HG02610 (cell line): ENCODE measurements at regions not wholly inside any gene's neighbourhood (a gene's known extent, or its start where the extent isn't known, plus 50 kb on each side); places are given as distances from the start of the nearest gene placed in this dataset.
"Not testable (repeated sequence)": the region's sequence is repeated elsewhere in the genome, so short reads cannot be mapped to it uniquely, and the experiment has no call there.

ENCODE experiments used
- ATAC-seq: cut with Tn5 transposase; IDR thresholded peaks from one replicate; pipeline ENCODE4 v1.9.1; 2021; ENCODE audit warnings: mild to moderate bottlenecking, moderate library complexity; ENCODE audit not compliant: unreplicated experiment

DNA sequence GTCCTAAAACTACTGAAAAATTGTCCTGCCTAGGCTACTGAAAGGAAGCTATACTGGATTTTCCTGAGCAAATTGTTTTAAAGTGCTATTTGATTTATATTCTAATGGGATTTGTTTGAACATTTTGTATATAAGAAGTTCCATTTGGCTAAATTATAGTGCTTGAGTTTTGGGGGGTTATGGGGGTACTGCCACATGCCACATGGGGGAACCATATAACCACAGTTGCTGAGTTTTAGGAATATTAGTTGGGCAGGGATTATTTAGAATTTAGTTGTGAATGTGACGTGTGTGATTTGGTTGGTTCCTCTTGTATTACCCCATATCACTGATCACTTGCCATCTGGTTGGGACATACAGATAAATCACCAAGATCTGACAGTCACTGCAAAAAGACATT, 224.5 kb upstream of the TAPT1 start:
- ATAC-seq = no peak

DNA sequence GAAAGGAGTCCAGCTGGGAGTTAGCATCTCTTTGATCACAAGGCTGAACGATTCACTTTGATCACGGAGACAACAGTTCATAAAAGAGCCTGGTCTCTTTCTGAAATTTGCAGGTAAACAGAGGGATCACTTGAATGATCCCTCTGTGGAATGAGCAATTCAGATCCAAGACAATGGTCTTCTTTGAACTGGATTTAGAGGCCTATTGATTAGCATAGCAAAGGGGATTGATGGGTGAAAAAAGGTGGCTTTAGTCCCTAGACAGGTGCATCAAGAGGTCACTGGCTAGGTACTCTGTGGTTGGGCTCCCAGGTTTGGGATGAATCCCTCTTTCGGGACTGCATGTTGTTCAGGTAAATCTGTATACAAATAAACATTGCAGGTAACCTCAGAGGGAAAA, 223.8 kb upstream of the TAPT1 start:
- ATAC-seq = no peak

DNA sequence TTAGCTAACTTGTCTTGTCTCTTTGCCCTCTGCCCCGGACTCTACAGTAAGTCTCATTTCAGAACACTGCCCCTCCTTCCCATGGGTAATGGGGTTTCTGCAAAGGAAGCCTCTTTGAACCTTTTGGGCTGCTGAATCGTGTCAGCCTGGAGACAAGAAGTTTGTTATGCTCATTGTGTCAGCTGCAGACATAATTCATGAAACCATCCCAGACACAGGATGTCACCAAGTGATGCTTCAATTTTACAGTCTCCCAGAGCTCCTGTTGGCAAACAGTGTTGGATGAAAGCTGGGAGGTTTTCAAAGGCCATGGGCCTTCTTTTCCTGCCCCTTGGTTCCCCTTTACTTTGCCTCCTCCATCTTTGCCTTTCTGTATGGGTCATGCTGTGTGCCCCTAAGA, 223.1 kb upstream of the TAPT1 start:
- ATAC-seq = no peak

DNA sequence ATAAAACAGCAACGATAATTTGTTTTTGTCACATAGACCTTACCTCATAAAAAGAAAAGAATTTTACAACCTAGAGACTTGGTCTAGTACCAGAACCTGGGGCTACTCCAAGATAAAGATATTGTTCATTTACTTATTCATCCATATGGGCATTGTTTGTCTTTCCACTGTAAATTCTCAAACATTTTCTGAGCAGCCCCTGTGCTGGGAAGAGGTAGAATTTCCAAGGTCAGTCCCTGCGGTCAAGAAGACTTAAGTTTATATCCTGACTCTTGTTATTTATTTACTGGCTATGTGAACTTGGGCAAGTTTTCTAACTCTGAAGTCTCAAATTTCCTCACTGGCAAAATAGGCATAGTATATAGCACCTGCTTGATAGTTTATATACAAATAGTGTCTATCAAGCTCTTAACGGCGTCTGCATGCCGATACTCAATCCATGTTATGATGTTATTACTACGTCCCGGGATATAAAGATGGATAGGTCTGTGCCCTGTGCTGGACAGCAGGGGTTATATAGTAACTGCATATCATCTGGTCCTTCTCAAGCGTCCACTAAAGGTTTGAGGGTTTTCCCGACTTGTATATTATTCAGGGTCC, 222.1 kb upstream of the TAPT1 start:
- ATAC-seq = no peak

DNA sequence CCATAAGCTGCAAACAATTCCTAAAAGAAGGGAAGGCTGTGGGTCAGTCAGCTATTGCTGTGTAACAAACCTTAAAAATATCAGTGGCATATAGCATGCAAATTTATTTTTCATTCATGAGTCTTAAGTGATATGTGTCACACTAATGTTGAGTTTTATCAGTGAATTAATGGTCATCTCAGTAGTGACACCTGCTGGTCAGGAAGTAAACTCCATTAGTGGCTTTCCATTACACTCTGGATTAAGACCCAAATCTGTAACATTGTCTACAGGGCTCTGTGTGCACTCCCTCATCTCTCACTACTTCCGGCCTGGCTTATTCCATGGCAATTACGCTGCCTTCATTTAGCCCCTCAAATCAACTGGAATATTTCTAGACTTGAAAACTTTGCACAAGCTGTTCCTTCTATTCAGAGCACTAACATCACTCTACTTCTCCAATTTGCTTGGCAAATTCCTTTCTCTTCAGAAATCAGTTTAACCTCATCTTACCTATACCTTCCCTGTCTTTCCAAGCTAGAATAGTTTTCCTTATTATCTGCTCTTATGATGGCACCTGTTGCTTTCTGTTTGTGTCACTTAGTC, 217.3 kb upstream of the TAPT1 start:
- ATAC-seq = peak; percentile 66

DNA sequence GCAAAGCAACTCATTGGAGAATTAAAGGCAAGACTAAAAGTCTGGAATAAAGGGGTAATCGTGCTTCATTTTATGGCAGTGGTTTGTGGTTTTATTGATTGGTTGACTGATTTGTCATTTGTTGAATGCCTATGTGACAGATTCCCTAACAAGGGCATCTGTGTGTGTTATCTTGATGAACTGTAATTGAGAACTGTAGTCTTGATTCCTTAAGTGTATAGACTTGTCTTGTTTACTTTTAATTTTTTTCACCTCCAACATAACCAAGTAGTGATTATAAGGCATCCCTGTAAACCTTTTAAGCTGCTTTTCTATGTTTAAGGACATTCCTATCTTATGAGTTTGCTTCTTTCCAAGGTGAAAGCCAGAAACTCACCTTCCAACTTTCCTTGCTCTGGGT, 216.0 kb upstream of the TAPT1 start:
- no peak for ATAC-seq

DNA sequence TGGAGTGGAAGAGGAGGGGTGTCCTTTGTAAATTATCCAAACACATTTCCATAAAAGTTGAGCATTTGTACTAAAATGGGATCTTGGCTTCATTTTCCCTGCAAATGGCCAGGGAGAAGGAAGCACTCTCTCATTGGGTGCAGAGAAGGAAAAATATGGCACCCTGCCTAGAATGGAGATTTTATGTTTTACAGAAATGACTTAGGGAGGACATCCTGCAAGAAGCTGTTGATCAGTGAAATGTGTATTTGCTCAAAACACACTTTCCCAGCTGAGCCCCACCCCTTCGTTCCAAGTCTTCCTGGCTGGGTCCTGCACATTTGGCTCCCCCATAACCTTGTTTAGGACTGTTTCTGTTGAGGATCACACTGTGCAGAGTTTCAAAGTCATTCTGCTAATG, 213.5 kb upstream of the TAPT1 start:
- ATAC-seq = no peak

DNA sequence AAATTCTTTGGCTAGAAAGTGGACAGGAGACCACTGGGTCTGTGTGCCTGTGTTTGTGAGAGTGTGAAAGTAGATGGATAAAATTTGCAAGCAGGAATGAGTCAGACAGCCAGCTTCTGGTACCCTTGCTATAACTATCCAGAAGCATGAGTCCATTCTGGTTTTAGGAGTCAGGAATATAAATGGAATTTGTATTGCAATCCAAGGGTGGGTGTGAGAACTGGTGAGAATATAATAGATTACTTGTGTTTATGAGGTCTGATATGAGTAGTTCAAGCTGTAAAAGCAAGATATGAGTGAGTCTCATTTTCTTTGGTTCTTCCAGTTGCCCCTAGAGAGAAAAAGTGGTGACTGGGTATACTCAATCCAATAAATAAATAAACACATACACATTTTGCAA, 212.7 kb upstream of the TAPT1 start:
- no peak for ATAC-seq

DNA sequence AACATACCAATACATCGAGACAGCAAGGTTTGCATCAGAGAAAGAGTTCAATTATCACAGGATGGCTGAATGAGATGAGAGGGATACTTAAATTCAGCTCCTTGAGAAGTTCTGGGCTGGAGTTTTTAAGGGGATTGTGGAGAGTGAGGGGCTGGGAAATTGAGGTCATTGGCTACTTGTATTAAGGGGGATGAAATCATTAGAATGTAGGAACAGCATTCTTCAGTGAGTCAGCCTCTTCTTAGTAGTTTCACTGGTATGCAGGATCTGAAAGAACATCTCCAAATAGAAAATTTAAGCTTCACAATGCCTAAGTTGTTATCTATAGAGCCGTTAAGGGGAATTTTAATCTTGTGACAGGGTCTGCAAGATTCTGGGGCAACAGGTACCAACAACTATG, 211.6 kb upstream of the TAPT1 start:
- no peak for ATAC-seq

DNA sequence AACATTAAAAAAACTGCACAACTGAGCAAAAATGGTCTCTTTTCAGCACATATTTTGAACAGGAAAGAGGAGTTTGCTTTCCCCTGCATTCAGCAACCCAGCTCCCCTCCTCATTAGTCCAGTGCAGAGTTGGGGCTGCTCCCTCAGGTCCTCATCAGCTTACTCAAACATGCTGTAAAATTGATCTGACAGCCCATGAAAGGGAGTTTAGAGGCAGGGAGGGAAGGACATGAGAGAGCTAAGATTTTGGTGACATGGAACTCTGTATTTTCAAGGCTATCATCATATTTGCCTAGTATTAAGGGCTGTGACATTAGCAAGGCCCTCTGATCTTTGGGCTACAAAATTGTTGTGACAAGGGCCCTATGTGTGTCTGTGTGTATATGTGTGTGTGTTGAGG, 205.6 kb upstream of the TAPT1 start:
- no peak for ATAC-seq

DNA sequence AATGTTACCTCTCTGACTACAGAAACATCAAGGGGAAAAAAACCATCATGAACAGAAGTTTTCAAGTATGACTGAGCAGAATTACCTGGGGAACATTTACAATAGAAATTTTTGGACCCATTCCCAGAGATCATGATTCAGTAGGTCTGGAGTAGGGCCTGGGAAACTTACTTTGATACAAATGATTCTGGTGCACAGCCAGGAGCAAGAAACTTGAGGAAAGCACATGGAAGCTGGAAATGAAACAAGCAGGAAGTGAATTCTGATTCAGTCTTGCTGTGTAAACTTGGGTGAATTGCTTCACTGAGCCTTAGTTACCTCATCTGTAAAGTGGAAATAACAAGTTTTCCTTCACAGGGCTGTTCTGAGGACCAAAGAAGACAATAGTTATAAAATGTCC, 192.5 kb upstream of the TAPT1 start:
- no peak for ATAC-seq

DNA sequence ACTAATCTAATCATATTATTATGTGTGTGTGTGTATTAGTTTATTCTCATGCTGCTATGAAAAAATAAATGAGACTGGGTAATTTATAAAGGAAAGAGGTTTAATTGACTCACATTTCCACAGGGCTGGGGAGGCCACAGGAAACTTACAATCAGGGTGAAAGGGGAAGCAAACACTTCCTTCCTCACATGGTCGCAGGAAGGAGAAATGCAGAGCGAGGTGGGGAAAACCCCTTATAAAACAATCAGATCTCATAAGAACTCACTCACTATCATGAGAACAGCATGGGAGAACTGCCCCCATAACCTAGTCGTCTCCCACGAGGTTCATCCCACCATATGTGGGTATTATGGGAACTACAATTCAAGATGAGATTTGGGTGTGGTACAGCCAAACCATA, 190.9 kb upstream of the TAPT1 start:
- no peak for ATAC-seq

DNA sequence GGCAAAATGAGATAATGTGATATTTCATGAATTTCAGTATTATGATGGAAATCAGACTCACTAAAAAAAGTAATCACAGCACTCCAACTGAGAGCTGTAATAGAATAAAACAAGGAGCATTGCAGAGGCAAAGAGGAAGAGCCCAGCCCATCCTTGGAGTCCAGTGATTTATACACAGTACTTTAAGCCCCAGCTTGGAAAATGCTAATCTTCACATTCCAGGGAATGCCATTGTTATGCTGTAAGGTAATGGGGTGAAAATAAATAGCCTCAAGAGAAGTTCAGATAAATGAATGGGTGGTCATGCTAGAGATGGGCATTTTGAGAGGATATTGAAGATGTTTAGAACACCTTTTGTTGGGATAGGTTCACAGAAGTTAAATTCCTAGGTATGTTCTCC, 190.3 kb upstream of the TAPT1 start:
- no peak for ATAC-seq

DNA sequence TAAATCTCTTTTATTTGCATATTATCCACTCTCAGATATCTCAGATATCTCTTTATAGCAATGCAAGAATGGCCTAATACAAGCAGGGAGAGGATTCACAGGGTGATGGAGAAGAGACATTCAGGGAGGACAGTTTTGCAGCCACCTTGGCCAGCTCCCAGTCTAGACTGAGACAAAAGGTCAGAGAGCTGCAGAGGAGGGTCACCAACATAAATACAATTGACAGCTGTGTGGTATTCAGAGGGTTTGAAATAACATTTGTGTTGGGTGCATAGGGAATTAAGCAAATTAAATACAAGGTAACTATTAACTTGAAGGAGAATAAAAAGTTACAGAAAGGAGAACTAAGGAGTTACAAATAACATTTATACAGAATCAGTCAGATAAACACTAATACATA, 189.5 kb upstream of the TAPT1 start:
- ATAC-seq = no peak

DNA sequence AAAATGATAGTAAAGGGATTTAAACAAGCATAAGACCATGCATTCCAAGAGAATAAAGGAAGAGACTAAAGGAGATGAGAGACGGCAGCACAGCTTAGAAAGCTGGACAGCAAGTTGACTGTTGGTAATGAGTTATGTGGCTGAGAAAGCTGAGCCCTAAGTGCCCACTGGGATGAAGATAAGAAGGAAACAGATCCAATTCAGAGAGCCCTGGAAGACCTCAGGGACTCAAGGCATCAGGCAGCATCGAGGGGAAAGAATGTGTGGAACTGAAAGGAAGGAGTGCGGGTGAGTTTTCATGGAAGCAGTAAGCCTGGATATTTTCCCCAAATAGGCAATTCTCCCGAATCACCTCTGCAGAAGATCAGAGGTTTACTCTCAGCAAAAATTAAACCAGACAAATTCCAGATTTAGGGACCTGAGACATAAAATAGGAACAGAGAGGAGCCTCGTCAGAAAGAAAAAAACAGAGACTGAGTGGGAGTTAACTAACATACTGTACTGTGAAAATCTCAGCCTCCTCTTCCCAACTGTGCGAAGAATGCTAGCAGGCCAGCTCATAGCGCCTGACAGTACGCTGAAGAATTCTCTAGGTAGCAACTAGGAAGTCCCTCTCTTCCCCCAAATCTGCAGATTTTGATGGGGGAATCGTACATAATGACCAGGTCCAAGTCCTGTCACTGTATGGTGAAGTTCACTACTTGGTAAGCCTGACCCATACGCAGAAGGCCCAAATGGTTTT, 187.7 kb upstream of the TAPT1 start:
- no peak for ATAC-seq

DNA sequence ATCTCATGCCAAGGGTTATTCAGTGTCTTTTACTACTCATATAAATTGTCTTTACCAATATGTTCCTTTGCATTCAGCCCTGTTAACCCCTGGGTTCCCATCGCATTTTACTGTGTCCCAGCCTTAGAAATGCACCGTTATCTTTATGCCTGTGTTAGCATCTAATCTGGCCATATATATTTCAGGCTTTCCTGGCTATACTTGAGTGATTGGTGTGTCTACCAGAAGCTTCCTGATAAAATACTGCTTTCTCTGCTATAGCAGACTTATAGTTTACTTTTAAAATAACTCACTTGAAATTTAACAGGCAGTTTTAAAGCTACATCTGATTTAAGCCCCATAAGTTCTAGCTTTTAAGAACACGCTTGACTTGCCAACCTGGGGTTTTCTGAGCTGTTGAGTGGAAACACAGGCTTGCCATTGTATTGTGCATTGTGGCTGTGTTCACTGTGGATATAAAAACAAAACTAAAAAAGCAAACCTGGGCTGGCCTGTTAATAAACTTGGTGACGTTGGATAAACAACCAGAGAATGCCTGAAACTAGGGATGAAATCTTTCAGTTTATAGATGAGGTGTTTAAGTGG, 185.3 kb upstream of the TAPT1 start:
- ATAC-seq = no peak

DNA sequence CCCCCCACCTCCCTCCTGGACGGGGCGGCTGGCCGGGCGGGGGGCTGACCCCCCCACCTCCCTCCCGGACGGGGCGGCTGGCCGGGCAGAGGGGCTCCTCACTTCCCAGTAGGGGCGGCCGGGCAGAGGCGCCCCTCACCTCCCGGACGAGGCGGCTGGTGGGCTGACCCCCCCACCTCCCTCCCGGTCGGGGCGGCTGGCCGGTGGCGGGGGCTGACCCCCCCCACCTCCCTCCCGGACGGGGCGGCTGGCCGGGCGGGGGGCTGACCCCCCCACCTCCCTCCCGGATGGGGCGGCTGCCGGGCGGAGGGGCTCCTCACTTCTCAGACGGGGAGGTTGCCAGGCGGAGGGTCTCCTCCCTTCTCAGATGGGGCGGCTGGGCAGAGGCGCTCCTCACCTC, 166.9 kb upstream of the TAPT1 start:
- not testable (repeated sequence) for ATAC-seq

DNA sequence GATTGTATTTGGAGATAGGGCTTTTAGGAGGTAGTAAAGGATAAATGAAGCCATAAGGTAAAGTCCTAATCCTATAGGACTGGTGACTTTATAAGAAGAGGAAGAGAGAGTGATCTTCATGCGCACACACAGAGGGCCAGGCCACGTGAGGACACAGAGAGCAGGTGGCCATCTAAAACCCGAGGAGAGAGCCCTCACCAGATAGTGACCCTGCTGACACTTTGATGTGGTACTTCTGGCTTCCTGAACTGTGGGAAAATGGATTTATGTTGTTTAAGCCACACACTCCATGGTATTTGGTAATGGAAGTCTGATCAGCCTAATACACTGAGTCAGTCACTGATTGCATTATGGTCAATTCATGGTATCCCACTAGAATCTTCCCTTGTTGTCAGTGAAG, 164.9 kb upstream of the TAPT1 start:
- no peak for ATAC-seq

DNA sequence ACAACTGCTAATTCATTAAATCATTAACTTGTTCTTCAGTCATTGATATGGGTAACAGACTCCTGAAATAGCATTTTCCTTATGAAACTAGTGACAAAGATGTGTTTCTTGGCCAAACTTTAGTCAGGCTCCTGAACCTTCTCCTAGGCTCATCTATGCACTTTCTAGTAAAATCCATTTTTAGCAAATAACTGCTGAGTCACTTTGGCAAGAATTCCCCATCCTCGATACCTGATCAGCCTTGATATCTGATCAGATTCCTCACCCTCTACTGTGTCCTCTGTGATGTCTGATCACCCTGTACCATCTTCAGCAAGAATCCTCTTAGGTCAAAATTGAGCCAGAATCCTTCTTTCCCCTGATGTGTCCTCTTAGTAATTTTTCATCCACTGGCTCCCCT, 161.2 kb upstream of the TAPT1 start:
- ATAC-seq = no peak

DNA sequence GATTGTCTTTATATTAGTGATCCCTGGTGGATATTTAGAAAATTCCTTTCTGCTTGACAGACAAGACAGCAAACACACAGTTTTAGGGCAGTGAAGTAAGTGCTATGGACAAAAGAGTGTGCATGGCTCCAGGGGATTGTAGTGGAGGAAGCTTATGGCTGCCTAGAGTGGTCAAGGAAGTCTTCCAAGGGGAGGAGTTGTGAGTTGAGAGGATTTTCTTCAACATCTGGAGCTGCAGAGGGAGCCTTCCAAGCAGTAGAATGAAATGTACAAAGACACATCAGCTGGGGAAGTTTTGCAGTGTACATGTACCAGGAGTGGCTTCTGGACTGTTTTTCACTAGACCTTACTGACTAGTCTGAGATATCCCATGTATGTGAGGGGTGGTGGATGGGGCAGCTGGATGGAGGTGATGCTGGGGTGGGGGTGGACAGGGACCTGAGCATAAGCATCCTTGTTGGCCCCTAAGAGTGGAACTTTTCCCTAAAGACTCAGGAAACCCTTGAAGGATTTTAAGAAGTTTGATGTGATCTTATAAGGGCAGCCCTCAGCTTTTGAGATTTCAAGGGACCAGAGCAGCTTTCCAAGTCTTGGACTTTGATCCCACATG, 160.5 kb upstream of the TAPT1 start:
- ATAC-seq = no peak

DNA sequence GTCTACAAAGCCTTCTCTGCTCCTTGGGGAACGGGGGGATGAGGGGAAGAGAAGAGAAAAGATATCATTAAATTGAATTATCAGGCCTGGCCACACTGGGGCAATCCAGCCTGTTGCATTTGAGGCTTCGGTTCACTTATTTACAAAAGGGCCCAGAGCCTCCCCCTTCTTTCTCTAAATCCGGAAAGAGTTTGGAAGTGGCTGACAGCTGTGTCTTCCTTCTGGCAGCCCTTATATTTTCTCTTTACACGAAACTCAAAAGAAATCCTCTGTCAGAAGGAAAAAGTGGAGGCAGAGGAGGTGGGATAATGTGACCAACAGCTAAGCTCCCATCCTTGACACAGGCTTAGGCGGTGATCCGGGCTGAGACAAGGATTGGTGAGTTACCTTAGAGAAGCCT, 158.3 kb upstream of the TAPT1 start:
- ATAC-seq = no peak

DNA sequence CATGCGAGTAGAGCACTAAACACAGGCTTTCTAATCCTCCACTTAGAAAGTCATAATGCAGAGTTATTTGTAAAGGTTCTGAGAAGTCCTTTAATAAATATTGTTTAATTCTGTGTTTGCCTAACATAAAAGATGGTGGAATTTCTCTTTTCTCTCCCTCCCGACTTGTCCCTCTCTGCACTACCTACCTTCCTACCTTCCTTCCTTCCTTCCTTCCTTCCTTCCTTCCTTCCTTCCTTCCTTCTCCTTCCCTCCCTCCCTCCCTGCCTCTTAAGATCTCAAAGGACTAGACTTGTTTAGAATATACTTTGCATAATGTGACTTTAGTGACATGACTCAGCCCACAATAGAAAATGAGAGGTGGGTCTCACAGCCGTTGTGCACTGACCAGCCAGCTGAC, 156.3 kb upstream of the TAPT1 start:
- ATAC-seq = no peak
